GM20000 (cell line): ENCODE measurements at regions not wholly inside any gene's neighbourhood (a gene's known extent, or its start where the extent isn't known, plus 50 kb on each side); places are given as distances from the start of the nearest gene placed in this dataset.

Experiments
- DNase-seq: peaks from one replicate; pipeline ENCODE4 v3.0.0; 2012; ENCODE audit warnings: low spot score
- CTCF ChIP-seq: IDR thresholded peaks from 2 replicates; pipeline ENCODE4 v1.5.1; 2012; ENCODE audit warnings: mild to moderate bottlenecking, control low read depth; ENCODE audit errors: extremely low read depth, missing control alignments

- DNase-seq = no peak
- TF ChIP-seq CTCF = no peak
These were observed 866.5 kb upstream of the VRK2 start for GRCh38 chr2:57180042-57180567.

DNA sequence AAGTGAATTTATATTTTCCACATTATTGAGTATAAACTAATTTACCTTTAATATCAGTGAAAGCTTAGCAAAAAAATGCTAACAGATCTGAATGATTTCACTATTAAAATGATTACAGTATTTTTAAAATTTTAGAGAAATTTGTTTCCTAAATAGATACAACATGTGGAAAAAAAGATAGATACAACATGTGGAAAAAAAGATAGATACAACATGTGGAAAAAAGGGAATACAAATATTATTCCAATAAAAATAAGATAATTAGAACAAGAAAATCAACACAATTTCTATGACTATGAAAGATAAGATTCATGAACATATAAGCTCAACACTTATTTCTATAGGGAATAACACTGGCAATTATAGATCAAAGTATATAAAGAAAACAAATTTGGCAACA, 865.9 kb upstream of the VRK2 start:
- DNase-seq = no peak
- TF ChIP-seq CTCF = no peak

DNA sequence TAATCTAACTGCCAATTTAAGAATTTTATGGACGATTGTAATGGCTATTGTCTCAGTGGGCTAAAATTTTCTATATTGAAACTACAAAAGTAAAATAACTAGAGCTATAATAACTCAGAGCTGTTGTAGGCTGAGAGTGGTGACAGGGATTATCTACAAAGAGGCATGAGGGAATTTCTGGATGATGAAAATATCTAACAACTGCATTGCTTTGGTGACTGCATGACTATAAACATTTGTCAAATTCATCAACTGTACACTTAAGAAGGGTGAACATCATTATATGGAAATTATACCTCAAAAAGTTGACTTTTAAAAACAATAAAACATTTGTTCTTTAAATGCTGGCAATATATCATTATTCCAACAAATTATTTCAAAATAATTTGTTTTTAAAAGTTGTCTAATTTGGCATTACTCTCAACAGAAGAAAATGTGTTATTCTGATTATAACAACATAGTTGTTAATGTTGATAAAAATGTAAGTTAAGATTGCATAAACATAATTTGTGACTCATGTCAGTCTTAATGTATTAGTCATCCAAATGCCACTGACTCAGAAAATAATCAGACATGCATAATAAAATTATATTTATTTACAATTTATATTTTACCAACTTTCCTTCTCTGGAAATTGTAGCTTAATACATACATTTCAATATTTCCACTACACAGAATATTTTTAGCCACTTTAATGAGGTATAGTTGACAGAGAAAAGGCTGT, 865.1 kb upstream of the VRK2 start:
- TF ChIP-seq CTCF = no peak
- no peak for DNase-seq

- no peak for DNase-seq
- no peak for TF ChIP-seq CTCF
These were observed 863.7 kb upstream of the VRK2 start for GRCh38 chr2:57182916-57183315.

GRCh38 chr2:57185568-57185967, 861.0 kb upstream of the VRK2 start:
- no peak for TF ChIP-seq CTCF
- no peak for DNase-seq

- TF ChIP-seq CTCF = no peak
- DNase-seq = no peak
These were observed 856.6 kb upstream of the VRK2 start for GRCh38 chr2:57190007-57190406.

DNA sequence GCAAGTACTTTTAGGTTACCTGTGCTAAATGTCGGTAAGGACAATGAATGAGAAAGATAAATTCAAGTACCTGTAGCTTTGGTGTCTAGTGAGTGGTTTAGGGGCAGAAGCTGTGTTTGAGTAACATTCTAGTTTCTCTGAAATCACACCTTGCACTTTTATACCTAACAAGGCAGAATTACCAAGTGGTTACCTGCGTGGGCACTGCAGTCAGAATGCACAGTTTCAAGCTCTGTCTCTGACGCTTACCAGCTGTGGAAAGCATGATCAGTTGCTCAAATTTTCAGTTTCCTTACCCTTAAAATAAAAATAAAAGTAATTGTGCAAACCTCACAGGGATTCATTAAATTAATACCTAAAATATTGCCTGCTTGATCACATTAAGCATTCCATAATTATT, 846.9 kb upstream of the VRK2 start:
- TF ChIP-seq CTCF = no peak

More for the DNA sequence above, 846.9 kb upstream of the VRK2 start:
- DNase-seq = no peak
